ENCODE measurements at regions not wholly inside any gene's neighbourhood (a gene's known extent, or its start where the extent isn't known, plus 50 kb on each side); places are given as distances from the start of the nearest gene placed in this dataset.

DNA sequence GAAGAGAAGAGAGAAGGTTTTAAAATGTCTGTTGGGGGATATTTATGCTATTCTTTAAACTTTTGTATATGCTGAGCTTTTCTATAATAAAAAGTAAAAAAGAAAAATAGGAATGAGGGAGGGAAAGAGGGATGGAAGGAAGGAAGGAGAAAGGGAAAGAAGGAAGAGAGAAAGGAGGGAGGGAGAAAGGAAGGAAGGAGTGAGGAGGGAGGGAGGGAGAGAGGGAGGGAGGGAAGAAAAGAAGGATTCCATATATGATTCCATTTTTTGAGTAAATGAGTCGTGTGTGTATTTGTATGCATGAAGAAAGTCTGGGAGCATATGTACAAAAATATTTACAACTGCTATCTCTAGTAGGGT is 120.9 kb upstream of the ZBTB40 start:
- TF ChIP-seq CREB1 (IDR thresholded peaks at IDR 0.05; ENCODE audit: low read depth) (no peak), EP300 (IDR thresholded peaks at IDR 0.05; ENCODE audit: borderline replicate concordance) (no peak), TCF12 (IDR thresholded peaks at IDR 0.05; ENCODE audit: low read depth) (no peak), TAF1 (IDR thresholded peaks at IDR 0.05; ENCODE audit: low read depth) (no peak), YY1 (IDR thresholded peaks at IDR 0.05; ENCODE audit: low read depth) (no peak), CEBPB (IDR thresholded peaks at IDR 0.05) (no peak), MAX (IDR thresholded peaks at IDR 0.05) (no peak), RAD21 (IDR thresholded peaks at IDR 0.05; ENCODE audit: low read depth) (no peak), EGR1 (IDR thresholded peaks at IDR 0.05) (no peak)
- TF ChIP-seq, protein P1, sequence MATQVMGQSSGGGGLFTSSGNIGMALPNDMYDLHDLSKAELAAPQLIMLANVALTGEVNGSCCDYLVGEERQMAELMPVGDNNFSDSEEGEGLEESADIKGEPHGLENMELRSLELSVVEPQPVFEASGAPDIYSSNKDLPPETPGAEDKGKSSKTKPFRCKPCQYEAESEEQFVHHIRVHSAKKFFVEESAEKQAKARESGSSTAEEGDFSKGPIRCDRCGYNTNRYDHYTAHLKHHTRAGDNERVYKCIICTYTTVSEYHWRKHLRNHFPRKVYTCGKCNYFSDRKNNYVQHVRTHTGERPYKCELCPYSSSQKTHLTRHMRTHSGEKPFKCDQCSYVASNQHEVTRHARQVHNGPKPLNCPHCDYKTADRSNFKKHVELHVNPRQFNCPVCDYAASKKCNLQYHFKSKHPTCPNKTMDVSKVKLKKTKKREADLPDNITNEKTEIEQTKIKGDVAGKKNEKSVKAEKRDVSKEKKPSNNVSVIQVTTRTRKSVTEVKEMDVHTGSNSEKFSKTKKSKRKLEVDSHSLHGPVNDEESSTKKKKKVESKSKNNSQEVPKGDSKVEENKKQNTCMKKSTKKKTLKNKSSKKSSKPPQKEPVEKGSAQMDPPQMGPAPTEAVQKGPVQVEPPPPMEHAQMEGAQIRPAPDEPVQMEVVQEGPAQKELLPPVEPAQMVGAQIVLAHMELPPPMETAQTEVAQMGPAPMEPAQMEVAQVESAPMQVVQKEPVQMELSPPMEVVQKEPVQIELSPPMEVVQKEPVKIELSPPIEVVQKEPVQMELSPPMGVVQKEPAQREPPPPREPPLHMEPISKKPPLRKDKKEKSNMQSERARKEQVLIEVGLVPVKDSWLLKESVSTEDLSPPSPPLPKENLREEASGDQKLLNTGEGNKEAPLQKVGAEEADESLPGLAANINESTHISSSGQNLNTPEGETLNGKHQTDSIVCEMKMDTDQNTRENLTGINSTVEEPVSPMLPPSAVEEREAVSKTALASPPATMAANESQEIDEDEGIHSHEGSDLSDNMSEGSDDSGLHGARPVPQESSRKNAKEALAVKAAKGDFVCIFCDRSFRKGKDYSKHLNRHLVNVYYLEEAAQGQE (IDR thresholded peaks at IDR 0.05; ENCODE audit: low read depth) = no peak

All from Ishikawa (cell line).